K562 (cell line): ENCODE measurements at regions not wholly inside any gene's neighbourhood (a gene's known extent, or its start where the extent isn't known, plus 50 kb on each side); places are given as distances from the start of the nearest gene placed in this dataset.

Experiments used
- ATAC-seq: fragments of 200-7000 bp; cut with Tn5 transposase; 3 replicates; pipeline ENCODE4 v1.9.1; 2020; ENCODE audit warnings: moderate library complexity
- BruUV-seq: library from RNA; stranded (reverse); fragments of 400-500 nt; replicated peaks from 2 replicates; lab custom pipeline; 2021; lab: Mats Ljungman, UMichigan
- CTCF ChIA-PET: fragments of 300-600 bp; formaldehyde crosslinking; extraction: SDS; loops from one replicate; lab custom pipeline; 2021; ENCODE audit warnings: low intra/inter-chr PET ratio; lab: Yijun Ruan, JAX
- POLR2A ChIA-PET: fragments of 300-600, 350-650 bp; sonication (Branson Sonifier 250); formaldehyde crosslinking; extraction: SDS; loops from one replicate; lab custom pipeline; 2021; ENCODE audit warnings: antibody characterized with exemption, inconsistent platforms; lab: Yijun Ruan, JAX
- DNase-seq, 4 experiments: peaks; one replicate each; pipeline versions ENCODE4 v3.0.0 to v3.0.0-alpha.2; 2011 to 2018; ENCODE audit warnings: low spot score in 3 of 4, mixed read lengths in 3 of 4; ENCODE audit errors: extremely low read depth in 1 of 4
- FAIRE-seq: peaks from 2 replicates; lab custom pipeline; 2011; peaks lifted over from hg19 to GRCh38; lab: Jason Lieb, UNC
- H2AFZ ChIP-seq: 2 replicates; pipeline ENCODE4 v1.6.0; 2011; ENCODE audit warnings: low read depth, low read length, control low read depth, inconsistent platforms
- H3K27ac ChIP-seq: fragments of 200-600 bp; 3 replicates; pipeline ENCODE4 v1.8.0; 2011; ENCODE audit warnings: low read depth, mild to moderate bottlenecking, control low read depth, inconsistent platforms, low read length, moderate library complexity, mixed read lengths; ENCODE audit errors: extremely low read depth
- H3K27me3 ChIP-seq, 2 experiments: fragments of 300-600 bp in 1 of 2; 2 replicates in 1 of 2; 3 replicates in 1 of 2; pipeline versions ENCODE4 v1.6.0 to v1.8.0; 2011; ENCODE audit warnings: inconsistent platforms in 2 of 2, low read length in 2 of 2, mild to moderate bottlenecking in 1 of 2, mixed read lengths in 1 of 2, moderate library complexity in 1 of 2; ENCODE audit not compliant: control insufficient read depth in 2 of 2, insufficient read depth in 2 of 2
- H3K36me3 ChIP-seq: fragments of 300-600 bp; 3 replicates; pipeline ENCODE4 v1.8.0; 2011; ENCODE audit warnings: mild to moderate bottlenecking, low read length, inconsistent platforms; ENCODE audit not compliant: control insufficient read depth, insufficient read depth
- H3K4me1 ChIP-seq, 2 experiments: fragments of 200-600 bp in 1 of 2; replicated peaks in 1 of 2; 2 replicates in 1 of 2; 3 replicates in 1 of 2; pipeline versions ENCODE4 v1.5.1 to v1.8.0; 2011; ENCODE audit warnings: inconsistent platforms in 2 of 2, low read length in 2 of 2, mild to moderate bottlenecking in 1 of 2, mixed read lengths in 1 of 2, moderate library complexity in 1 of 2; ENCODE audit not compliant: control insufficient read depth in 2 of 2, insufficient read depth in 2 of 2
- H3K4me2 ChIP-seq: 2 replicates; pipeline ENCODE4 v1.6.1; 2011; ENCODE audit warnings: low read length, control low read depth, inconsistent platforms, mixed read lengths; ENCODE audit not compliant: insufficient read depth
- H3K4me3 ChIP-seq: fragments of 200-600 bp; sonication (generic), shearing (Covaris generic); 2 replicates; pipeline ENCODE4 v1.5.1; 2016; ENCODE audit warnings: control low read depth, inconsistent platforms
- H3K79me2 ChIP-seq: fragments of 200-600 bp; 3 replicates; pipeline ENCODE4 v1.8.0; 2011; ENCODE audit warnings: low read length, inconsistent platforms; ENCODE audit not compliant: control insufficient read depth, insufficient read depth
- H3K9ac ChIP-seq, 2 experiments: 2 replicates each; pipeline versions ENCODE4 v1.6.0 to v1.6.1; 2011; ENCODE audit warnings: low read depth in 2 of 2, low read length in 2 of 2, control low read depth in 1 of 2, inconsistent platforms in 1 of 2, mild to moderate bottlenecking in 1 of 2, mixed read lengths in 1 of 2; ENCODE audit not compliant: insufficient read depth in 1 of 2
- H3K9me1 ChIP-seq: one replicate; pipeline ENCODE4 v1.6.0; 2011; ENCODE audit warnings: inconsistent platforms, mild to moderate bottlenecking, low read length, moderate library complexity; ENCODE audit not compliant: control insufficient read depth, insufficient read depth
- H3K9me3 ChIP-seq: replicated peaks from 2 replicates; pipeline ENCODE4 v1.5.1; 2011; ENCODE audit warnings: low read depth, low read length, inconsistent platforms; ENCODE audit not compliant: control insufficient read depth, insufficient read depth
- H4K20me1 ChIP-seq: replicated peaks from 2 replicates; pipeline ENCODE4 v1.6.1; 2011; ENCODE audit warnings: low read length, inconsistent platforms, mixed read lengths; ENCODE audit not compliant: control insufficient read depth, insufficient read depth
- FOXA3 ChIP-seq, 2 experiments: fragments of 450-650 bp in 1 of 2; sonication (generic) in 1 of 2; formaldehyde crosslinking; IDR thresholded peaks in 1 of 2; conservative IDR thresholded peaks in 1 of 2; 2 replicates each; pipeline versions ENCODE4 v1.4.0 to v1.8.0; 2020 to 2022; ENCODE audit warnings: mild to moderate bottlenecking in 2 of 2, missing genetic modification reagents in 1 of 2
- MAZ ChIP-seq, 2 experiments: fragments of 450-650 bp in 1 of 2; sonication (generic) in 1 of 2; formaldehyde crosslinking; IDR thresholded peaks in 1 of 2; conservative IDR thresholded peaks in 1 of 2; 2 replicates each; pipeline versions ENCODE4 v1.4.0 to v1.5.0; 2020; ENCODE audit warnings: mild to moderate bottlenecking in 1 of 2, missing genetic modification reagents in 1 of 2
- POLR3A ChIP-seq: IDR thresholded peaks from 2 replicates; pipeline ENCODE4 v1.6.1; 2011; ENCODE audit warnings: borderline replicate concordance, mild to moderate bottlenecking, moderate library complexity; ENCODE audit not compliant: insufficient read length, insufficient read depth; ENCODE audit errors: extremely low read depth
- PURB ChIP-seq: sonication (generic); formaldehyde crosslinking; IDR thresholded peaks from 2 replicates; pipeline ENCODE4 v1.9.0; 2021; ENCODE audit warnings: low read depth, mild to moderate bottlenecking, missing genetic modification reagents
- RBM39 ChIP-seq: fragments of 200-400 bp; formaldehyde crosslinking; optimal IDR thresholded peaks from 2 replicates; pipeline ENCODE3; 2018; ENCODE audit warnings: low read depth, low read length
- TFAM ChIP-seq: fragments of 250-450 bp; sonication (Bioruptor Pico); conservative IDR thresholded peaks from 2 replicates; pipeline ENCODE4 v1.5.0; 2021; ENCODE audit warnings: mild to moderate bottlenecking, moderate library complexity
- ZNF175 ChIP-seq: fragments of 200-800 bp; sonication (Bioruptor generic); IDR thresholded peaks from 2 replicates; pipeline ENCODE4 v1.6.1; 2016; ENCODE audit warnings: low read depth, mild to moderate bottlenecking, missing genetic modification characterization, missing compliant biosample characterization
- WGBS: fragments of 100-300 bp; shearing (Covaris generic); methylation state at CpG from one replicate; pipeline ENCODE4 v1.1.6; 2016; ENCODE audit warnings: low coverage, mixed read lengths; ENCODE audit not compliant: insufficient coverage; ENCODE audit errors: missing lambda C conversion rate; 5-methylcytosine and 5-hydroxymethylcytosine counted together
- in situ Hi-C: fragments of 300-500 bp; cut with MboI; formaldehyde crosslinking; loops from 4 replicates; pipeline ENCODE4 v1.15.0; 2018; ENCODE audit warnings: inconsistent platforms, mixed read lengths
- intact Hi-C: fragments of 100-400 bp; cut with micrococcal nuclease; formaldehyde crosslinking; loops from 2 replicates; pipeline ENCODE4 v1.14.2; 2022
- TF ChIP-seq, protein P1 (sequence below): fragments of 450-650 bp; IDR thresholded peaks from 2 replicates; pipeline ENCODE4 v1.6.1; 2016; ENCODE audit warnings: mild to moderate bottlenecking
- TF ChIP-seq, protein P2 (sequence below): fragments of 450-650 bp; IDR thresholded peaks from 2 replicates; pipeline ENCODE4 v1.7.1; 2018; ENCODE audit warnings: mild to moderate bottlenecking, low read depth; ENCODE audit not compliant: partially characterized antibody
- TF ChIP-seq, protein P3 (sequence below): IDR thresholded peaks from 2 replicates; pipeline ENCODE4 v1.6.1; 2011; ENCODE audit not compliant: insufficient read length; ENCODE audit errors: extremely low read depth
- TF ChIP-seq, protein P4 (sequence below): fragments of 450-650 bp; IDR thresholded peaks from 2 replicates; pipeline ENCODE4 v1.6.1; 2016; ENCODE audit warnings: borderline replicate concordance

DNA sequence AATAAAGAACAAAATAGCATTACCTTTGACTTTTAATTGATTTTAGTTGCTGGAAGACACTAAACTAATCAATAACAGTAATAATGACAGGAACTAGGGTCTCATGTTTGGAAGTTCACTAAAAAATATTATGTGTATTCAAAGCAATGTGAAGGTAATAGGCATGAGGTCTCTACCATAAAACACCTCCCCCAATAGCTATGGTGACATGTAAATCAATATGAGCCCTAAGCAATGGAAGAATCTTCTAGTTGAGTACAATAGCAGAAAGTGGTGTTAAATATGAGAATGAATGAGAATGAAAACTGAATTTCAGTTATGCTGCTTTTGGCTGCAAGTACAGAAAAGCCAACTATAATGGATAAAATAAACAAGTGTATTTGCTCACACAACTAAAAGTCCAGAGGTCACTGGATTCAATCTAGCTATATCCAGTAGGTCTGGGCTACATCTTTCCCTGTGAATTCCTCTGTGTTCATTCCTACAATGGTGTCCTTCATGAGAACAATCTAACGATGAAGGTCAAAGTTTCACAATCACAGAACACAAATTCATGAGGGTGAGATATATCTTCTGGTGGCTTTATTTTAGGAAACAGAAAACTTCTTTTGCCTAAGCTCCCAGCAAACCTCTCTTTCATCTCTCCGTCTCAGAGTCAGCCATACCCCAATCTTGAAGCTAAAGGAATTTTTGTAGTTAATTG is 728.0 kb downstream of the FSCB start:
- Histone ChIP-seq H3K9me3 (no peaks in the 10 kb centered on the region), H3K79me2 (no peaks in the 10 kb centered on the region), H3K4me3 (no peak overlapping the region), H2AFZ (no peak overlapping the region), H3K9me1 (no peaks in the 10 kb centered on the region), H3K4me1 (no peaks in the 10 kb centered on the region), H3K4me2 (no peak overlapping the region), H3K27ac (no peak overlapping the region), H3K27me3 (no peaks in the 10 kb centered on the region), H4K20me1 (no peaks in the 10 kb centered on the region), H3K36me3 (no peaks in the 10 kb centered on the region), H3K9ac (no peak overlapping the region)
- ChIA-PET POLR2A (no interaction called here), CTCF (no interaction called here)
- in situ Hi-C loops (no loop called here), intact Hi-C loops (no loop called here)
- ATAC-seq (no peak), FAIRE-seq (no peak), DNase-seq (no peak)
- no TSS peak for BruUV-seq
- 0% methylated on average over 2 of the region's 2 CpGs for WGBS
- TF ChIP-seq, protein P1, sequence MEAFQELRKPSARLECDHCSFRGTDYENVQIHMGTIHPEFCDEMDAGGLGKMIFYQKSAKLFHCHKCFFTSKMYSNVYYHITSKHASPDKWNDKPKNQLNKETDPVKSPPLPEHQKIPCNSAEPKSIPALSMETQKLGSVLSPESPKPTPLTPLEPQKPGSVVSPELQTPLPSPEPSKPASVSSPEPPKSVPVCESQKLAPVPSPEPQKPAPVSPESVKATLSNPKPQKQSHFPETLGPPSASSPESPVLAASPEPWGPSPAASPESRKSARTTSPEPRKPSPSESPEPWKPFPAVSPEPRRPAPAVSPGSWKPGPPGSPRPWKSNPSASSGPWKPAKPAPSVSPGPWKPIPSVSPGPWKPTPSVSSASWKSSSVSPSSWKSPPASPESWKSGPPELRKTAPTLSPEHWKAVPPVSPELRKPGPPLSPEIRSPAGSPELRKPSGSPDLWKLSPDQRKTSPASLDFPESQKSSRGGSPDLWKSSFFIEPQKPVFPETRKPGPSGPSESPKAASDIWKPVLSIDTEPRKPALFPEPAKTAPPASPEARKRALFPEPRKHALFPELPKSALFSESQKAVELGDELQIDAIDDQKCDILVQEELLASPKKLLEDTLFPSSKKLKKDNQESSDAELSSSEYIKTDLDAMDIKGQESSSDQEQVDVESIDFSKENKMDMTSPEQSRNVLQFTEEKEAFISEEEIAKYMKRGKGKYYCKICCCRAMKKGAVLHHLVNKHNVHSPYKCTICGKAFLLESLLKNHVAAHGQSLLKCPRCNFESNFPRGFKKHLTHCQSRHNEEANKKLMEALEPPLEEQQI: no peak
- TF ChIP-seq, protein P2, sequence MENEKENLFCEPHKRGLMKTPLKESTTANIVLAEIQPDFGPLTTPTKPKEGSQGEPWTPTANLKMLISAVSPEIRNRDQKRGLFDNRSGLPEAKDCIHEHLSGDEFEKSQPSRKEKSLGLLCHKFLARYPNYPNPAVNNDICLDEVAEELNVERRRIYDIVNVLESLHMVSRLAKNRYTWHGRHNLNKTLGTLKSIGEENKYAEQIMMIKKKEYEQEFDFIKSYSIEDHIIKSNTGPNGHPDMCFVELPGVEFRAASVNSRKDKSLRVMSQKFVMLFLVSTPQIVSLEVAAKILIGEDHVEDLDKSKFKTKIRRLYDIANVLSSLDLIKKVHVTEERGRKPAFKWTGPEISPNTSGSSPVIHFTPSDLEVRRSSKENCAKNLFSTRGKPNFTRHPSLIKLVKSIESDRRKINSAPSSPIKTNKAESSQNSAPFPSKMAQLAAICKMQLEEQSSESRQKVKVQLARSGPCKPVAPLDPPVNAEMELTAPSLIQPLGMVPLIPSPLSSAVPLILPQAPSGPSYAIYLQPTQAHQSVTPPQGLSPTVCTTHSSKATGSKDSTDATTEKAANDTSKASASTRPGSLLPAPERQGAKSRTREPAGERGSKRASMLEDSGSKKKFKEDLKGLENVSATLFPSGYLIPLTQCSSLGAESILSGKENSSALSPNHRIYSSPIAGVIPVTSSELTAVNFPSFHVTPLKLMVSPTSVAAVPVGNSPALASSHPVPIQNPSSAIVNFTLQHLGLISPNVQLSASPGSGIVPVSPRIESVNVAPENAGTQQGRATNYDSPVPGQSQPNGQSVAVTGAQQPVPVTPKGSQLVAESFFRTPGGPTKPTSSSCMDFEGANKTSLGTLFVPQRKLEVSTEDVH: no peak
- TF ChIP-seq POLR3A (no peak), PURB (CRISPR knock-in tag) (no peak), ZNF175 (CRISPR knock-in tag) (no peak), FOXA3 (CRISPR knock-in tag; conservative IDR thresholded peaks at IDR 0.05 in 1 of 2, IDR thresholded peaks at IDR 0.05 in 1 of 2) (no peak), TFAM (CRISPR knock-in tag) (no peak), MAZ (CRISPR knock-in tag; conservative IDR thresholded peaks at IDR 0.05 in 1 of 2, IDR thresholded peaks at IDR 0.05 in 1 of 2) (no peak), RBM39 (no peak)
- TF ChIP-seq, protein P3, sequence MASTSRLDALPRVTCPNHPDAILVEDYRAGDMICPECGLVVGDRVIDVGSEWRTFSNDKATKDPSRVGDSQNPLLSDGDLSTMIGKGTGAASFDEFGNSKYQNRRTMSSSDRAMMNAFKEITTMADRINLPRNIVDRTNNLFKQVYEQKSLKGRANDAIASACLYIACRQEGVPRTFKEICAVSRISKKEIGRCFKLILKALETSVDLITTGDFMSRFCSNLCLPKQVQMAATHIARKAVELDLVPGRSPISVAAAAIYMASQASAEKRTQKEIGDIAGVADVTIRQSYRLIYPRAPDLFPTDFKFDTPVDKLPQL: no peak
- TF ChIP-seq, protein P4, sequence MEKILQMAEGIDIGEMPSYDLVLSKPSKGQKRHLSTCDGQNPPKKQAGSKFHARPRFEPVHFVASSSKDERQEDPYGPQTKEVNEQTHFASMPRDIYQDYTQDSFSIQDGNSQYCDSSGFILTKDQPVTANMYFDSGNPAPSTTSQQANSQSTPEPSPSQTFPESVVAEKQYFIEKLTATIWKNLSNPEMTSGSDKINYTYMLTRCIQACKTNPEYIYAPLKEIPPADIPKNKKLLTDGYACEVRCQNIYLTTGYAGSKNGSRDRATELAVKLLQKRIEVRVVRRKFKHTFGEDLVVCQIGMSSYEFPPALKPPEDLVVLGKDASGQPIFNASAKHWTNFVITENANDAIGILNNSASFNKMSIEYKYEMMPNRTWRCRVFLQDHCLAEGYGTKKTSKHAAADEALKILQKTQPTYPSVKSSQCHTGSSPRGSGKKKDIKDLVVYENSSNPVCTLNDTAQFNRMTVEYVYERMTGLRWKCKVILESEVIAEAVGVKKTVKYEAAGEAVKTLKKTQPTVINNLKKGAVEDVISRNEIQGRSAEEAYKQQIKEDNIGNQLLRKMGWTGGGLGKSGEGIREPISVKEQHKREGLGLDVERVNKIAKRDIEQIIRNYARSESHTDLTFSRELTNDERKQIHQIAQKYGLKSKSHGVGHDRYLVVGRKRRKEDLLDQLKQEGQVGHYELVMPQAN: no peak
